Activated T-cell treated with anti-CD3 and anti-CD28 coated beads, Interleukin-2, amount 50 U/mL, for 24 hours (primary cell): ENCODE measurements at regions not wholly inside any gene's neighbourhood (a gene's known extent, or its start where the extent isn't known, plus 50 kb on each side); places are given as distances from the start of the nearest gene placed in this dataset.

ENCODE experiments used
- DNase-seq: peaks from one replicate; pipeline ENCODE4 v3.0.0-alpha.2; 2020
- H3K27ac Mint-ChIP-seq: 2 replicates; pipeline ENCODE4 v1.8.0; 2020; ENCODE audit warnings: mild to moderate bottlenecking, mixed read lengths
- H3K27me3 Mint-ChIP-seq: 2 replicates; pipeline ENCODE4 v1.8.0; 2020; ENCODE audit warnings: mixed read lengths
- H3K36me3 Mint-ChIP-seq: 2 replicates; pipeline ENCODE4 v1.8.0; 2020; ENCODE audit warnings: low read depth, mixed read lengths
- H3K4me1 Mint-ChIP-seq: 2 replicates; pipeline ENCODE4 v1.8.0; 2020; ENCODE audit warnings: low read depth, mixed read lengths
- H3K4me3 Mint-ChIP-seq: 2 replicates; pipeline ENCODE4 v1.8.0; 2020; ENCODE audit warnings: mild to moderate bottlenecking, moderate library complexity, mixed read lengths
- H3K9me3 Mint-ChIP-seq: 2 replicates; pipeline ENCODE4 v1.8.0; 2020; ENCODE audit warnings: mixed read lengths

DNA sequence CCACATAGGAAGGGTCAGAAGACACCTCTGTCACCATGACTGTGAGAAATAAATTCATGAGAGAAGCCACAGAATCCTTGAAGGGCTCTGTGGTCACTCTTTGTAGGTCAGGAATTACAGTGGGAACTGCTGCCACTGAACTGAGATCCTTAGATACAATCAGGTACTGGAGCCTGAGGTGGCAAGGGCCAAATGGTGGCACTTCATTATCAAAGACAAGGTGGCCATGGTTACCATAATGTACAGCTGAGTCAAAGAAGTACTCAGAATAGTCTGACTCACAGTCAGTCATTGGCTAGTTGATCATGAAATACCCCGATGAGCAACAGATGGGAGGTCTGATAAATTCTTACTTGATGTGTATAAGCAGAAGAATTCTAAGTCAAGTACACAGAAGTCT, 131.9 kb downstream of the RTL3 start:
- H3K27me3 Mint-ChIP-seq = peaks cover 43% of the 10 kb centered on the region

DNA sequence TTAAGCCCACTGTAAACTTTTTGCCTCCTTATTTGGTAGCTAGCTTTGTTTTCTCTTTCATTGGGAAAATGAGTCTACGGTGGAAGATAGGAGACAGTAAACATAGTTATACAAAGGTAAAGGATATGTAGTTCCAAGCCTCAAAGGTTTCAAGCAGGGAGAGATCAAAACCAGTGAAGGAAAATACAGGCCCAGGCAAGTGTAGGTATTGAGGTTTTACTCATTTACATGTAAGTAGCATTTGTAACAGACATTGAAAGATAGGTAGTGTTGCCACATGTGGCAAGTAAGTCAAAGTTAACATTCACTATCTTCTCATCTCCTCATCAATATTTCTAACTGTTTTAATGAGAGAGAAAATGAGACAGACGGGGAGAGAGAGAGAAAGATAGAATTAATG, 136.5 kb downstream of the RTL3 start:
- DNase-seq = no peak
- H3K36me3 Mint-ChIP-seq = no peaks in the 10 kb centered on the region
- H3K9me3 Mint-ChIP-seq = peaks cover 2% of the 10 kb centered on the region
- no peak overlapping the region for H3K4me3 Mint-ChIP-seq
- H3K4me1 Mint-ChIP-seq = peaks cover 43% of the 10 kb centered on the region
- peaks cover 27% of the 10 kb centered on the region for H3K27me3 Mint-ChIP-seq
- no peak overlapping the region for H3K27ac Mint-ChIP-seq

More for the DNA sequence above, 131.9 kb downstream of the RTL3 start:
- H3K27ac Mint-ChIP-seq = peak overlapping the region; percentile 66
- DNase-seq = no peak
- H3K4me3 Mint-ChIP-seq = no peak overlapping the region
- H3K4me1 Mint-ChIP-seq = peaks cover 37% of the 10 kb centered on the region
- no peaks in the 10 kb centered on the region for H3K9me3 Mint-ChIP-seq
- no peaks in the 10 kb centered on the region for H3K36me3 Mint-ChIP-seq

- peaks cover 9% of the 10 kb centered on the region for H3K27me3 Mint-ChIP-seq
- DNase-seq = peak; percentile 49
- no peaks in the 10 kb centered on the region for H3K36me3 Mint-ChIP-seq
- H3K27ac Mint-ChIP-seq = peak overlapping the region; percentile 93
- peaks cover 59% of the 10 kb centered on the region for H3K4me1 Mint-ChIP-seq
- peaks cover 7% of the 10 kb centered on the region for H3K9me3 Mint-ChIP-seq
- peak overlapping the region; percentile 52 for H3K4me3 Mint-ChIP-seq
Observed at GRCh38 chrX:78517124-78517523, 142.0 kb downstream of the RTL3 start.

GRCh38 chrX:78514852-78515251, 144.3 kb downstream of the RTL3 start:
- H3K27ac Mint-ChIP-seq = peak overlapping the region; percentile 94
- peaks cover 24% of the 10 kb centered on the region for H3K27me3 Mint-ChIP-seq
- DNase-seq = peak; percentile 44
- H3K4me1 Mint-ChIP-seq = peaks cover 56% of the 10 kb centered on the region
- peak overlapping the region; percentile 8 for H3K4me3 Mint-ChIP-seq
- H3K9me3 Mint-ChIP-seq = peaks cover 7% of the 10 kb centered on the region
- H3K36me3 Mint-ChIP-seq = no peaks in the 10 kb centered on the region

- peak overlapping the region; percentile 94 for H3K27ac Mint-ChIP-seq
Observed at GRCh38 chrX:78513971-78514738, 145.0 kb downstream of the RTL3 start.

DNA sequence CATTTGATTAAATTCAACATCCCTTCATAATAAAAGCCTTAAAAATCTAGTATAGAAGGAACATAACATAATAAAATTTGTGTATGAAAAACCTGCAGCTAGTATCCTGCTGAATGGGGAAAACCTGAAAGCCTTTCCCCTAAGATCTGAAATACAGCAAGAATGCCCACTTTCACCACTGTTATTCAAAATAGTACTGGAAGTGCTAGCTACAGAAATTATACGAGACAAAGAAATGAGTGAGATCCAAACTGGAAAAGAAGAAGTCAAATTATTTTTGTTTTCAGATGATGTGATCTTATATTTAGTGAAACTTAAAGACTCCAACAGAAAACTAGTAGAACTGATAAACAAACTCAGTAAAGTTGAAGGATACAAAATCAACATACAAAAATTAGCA, 152.9 kb downstream of the RTL3 start:
- Mint-ChIP-seq H3K36me3 (no peaks in the 10 kb centered on the region), H3K27ac (no peak overlapping the region), H3K27me3 (peaks cover 59% of the 10 kb centered on the region), H3K4me1 (peaks cover 1% of the 10 kb centered on the region), H3K9me3 (no peaks in the 10 kb centered on the region), H3K4me3 (no peak overlapping the region)
- DNase-seq = no peak

More at GRCh38 chrX:78513971-78514738, 145.0 kb downstream of the RTL3 start:
- no peak for DNase-seq
- H3K36me3 Mint-ChIP-seq = no peaks in the 10 kb centered on the region
- peaks cover 7% of the 10 kb centered on the region for H3K9me3 Mint-ChIP-seq
- peaks cover 56% of the 10 kb centered on the region for H3K4me1 Mint-ChIP-seq
- H3K27me3 Mint-ChIP-seq = peaks cover 29% of the 10 kb centered on the region
- no peak overlapping the region for H3K4me3 Mint-ChIP-seq

- Mint-ChIP-seq H3K4me3 (no peak overlapping the region), H3K9me3 (no peaks in the 10 kb centered on the region), H3K27ac (no peak overlapping the region), H3K4me1 (peaks cover 4% of the 10 kb centered on the region), H3K27me3 (peaks cover 66% of the 10 kb centered on the region), H3K36me3 (no peaks in the 10 kb centered on the region)
- DNase-seq = no peak
Observed at GRCh38 chrX:78496483-78496882, 162.6 kb downstream of the RTL3 start.

DNA sequence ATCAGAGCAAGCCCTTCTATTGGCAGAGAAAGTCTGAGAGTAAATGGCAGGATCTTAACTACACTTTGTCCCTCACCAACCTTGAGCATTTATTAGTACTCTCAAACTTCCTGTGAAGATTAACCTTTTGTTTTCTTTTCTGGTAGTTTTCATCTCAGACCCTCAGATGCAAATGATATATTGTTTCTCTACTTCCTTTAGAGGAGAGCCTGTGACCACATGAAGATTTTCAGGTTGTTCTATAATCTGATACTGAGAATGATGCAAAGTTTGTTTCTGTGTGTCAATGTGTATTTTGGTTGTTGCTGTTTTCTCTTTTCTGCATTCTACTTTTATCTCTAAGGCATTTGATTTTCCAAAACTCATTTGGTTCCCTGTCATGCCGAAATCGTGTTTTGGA, 165.8 kb upstream of the CYSLTR1 start:
- DNase-seq = no peak
- Mint-ChIP-seq H3K27me3 (peaks cover 63% of the 10 kb centered on the region), H3K9me3 (peaks cover 5% of the 10 kb centered on the region), H3K4me1 (peaks cover 4% of the 10 kb centered on the region), H3K36me3 (no peaks in the 10 kb centered on the region), H3K4me3 (no peak overlapping the region), H3K27ac (no peak overlapping the region)

DNA sequence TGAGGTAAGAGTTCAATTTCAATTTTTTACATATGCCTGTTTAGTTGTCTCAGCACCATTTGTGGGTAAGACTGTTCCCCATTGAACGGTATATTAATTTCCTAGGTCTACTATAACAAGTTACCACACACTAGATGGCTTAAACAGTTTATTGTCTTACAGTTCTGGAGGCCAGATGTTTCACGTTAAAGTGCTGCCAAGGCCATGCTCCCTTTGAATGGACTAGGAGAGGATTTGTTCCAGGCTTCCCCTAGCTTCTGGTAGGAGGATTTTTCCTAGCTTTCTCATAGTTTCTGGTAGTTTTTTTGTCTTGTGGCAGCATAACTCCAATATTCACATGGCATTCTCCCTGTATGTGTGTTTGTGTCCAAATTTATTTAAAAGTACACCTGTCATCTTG, 149.3 kb upstream of the CYSLTR1 start:
- H3K4me1 Mint-ChIP-seq = no peaks in the 10 kb centered on the region
- H3K4me3 Mint-ChIP-seq = no peak overlapping the region
- H3K9me3 Mint-ChIP-seq = peaks cover 7% of the 10 kb centered on the region
- H3K36me3 Mint-ChIP-seq = no peaks in the 10 kb centered on the region
- DNase-seq = no peak
- no peak overlapping the region for H3K27ac Mint-ChIP-seq
- H3K27me3 Mint-ChIP-seq = peaks cover 47% of the 10 kb centered on the region

- Mint-ChIP-seq H3K9me3 (peaks cover 12% of the 10 kb centered on the region), H3K27ac (no peak overlapping the region), H3K36me3 (no peaks in the 10 kb centered on the region), H3K4me3 (no peak overlapping the region), H3K4me1 (no peaks in the 10 kb centered on the region), H3K27me3 (peaks cover 25% of the 10 kb centered on the region)
- no peak for DNase-seq
Observed at GRCh38 chrX:78456909-78457308, 129.5 kb upstream of the CYSLTR1 start.

DNA sequence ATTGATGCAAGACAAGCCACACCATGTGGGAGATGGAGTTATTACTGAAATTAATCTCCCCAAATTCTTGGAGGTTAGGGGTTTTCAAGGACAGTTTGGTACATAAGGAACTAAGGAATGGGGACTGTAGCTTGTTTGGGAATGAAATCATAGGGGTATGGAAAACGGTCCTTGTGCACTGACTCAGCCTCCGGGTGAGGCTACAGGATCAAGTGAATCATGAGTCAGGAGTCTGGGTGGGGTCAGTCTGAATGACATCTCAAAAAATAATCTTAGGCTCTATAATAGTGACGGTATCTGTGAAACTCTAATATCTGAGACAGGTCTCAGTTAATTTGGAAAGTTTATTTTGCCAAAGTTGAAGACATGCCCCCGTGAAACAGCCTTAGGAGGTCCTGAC, 128.5 kb upstream of the CYSLTR1 start:
- H3K36me3 Mint-ChIP-seq = no peaks in the 10 kb centered on the region
- peaks cover 29% of the 10 kb centered on the region for H3K27me3 Mint-ChIP-seq
- no peak for DNase-seq
- peaks cover 12% of the 10 kb centered on the region for H3K9me3 Mint-ChIP-seq
- no peak overlapping the region for H3K27ac Mint-ChIP-seq
- H3K4me1 Mint-ChIP-seq = no peaks in the 10 kb centered on the region
- H3K4me3 Mint-ChIP-seq = no peak overlapping the region

- Mint-ChIP-seq H3K4me3 (no peak overlapping the region), H3K27ac (no peak overlapping the region), H3K36me3 (no peaks in the 10 kb centered on the region), H3K27me3 (peaks cover 35% of the 10 kb centered on the region), H3K4me1 (no peaks in the 10 kb centered on the region), H3K9me3 (peaks cover 5% of the 10 kb centered on the region)
- no peak for DNase-seq
Observed at GRCh38 chrX:78452356-78452755, 124.9 kb upstream of the CYSLTR1 start.

DNA sequence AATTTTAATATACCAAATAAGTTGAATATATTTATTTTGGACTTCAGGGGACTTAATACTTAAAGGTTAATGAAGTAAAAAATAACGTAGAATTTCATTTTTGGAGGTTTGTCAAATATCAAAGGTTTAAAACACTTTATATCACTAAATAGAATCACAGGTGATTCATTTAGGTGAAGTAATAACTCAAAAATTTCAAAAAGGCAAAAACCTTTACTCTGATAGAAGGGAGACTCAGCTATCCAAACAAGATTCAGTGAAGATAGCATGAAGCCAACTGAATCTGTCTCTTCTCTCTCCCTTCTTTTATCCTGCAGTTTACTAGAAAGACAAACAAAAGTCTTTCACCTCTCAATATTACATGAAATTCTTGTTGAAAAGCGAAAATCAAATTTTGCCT, 110.2 kb upstream of the CYSLTR1 start:
- Mint-ChIP-seq H3K4me3 (no peak overlapping the region), H3K27me3 (peaks cover 12% of the 10 kb centered on the region), H3K36me3 (no peaks in the 10 kb centered on the region), H3K27ac (no peak overlapping the region), H3K4me1 (no peaks in the 10 kb centered on the region), H3K9me3 (no peaks in the 10 kb centered on the region)
- DNase-seq = no peak

GRCh38 chrX:78429172-78429571, 101.8 kb upstream of the CYSLTR1 start:
- H3K4me1 Mint-ChIP-seq = no peaks in the 10 kb centered on the region
- peaks cover 21% of the 10 kb centered on the region for H3K27me3 Mint-ChIP-seq
- no peak for DNase-seq
- no peaks in the 10 kb centered on the region for H3K36me3 Mint-ChIP-seq
- H3K27ac Mint-ChIP-seq = no peak overlapping the region
- no peak overlapping the region for H3K4me3 Mint-ChIP-seq
- no peaks in the 10 kb centered on the region for H3K9me3 Mint-ChIP-seq

DNA sequence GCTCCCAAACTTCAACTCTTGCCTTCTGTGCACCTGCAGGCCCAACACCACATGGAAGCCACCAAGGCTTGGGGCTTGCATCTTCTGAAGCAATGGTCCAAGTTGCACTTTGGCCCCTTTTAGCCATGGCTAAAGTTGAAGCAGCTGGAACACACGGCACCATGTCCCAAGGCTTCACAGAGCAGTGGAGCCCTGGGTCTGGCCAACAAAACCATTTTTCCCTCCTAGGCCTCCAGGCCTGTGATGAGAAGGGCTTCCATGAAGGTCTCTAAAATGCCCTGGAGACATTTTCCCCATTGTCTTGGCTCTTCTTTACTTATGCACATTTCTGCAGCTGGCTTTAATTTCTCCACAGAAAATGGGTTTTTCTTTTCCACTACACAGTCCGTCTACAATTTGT, 61.3 kb upstream of the CYSLTR1 start:
- peaks cover 20% of the 10 kb centered on the region for H3K9me3 Mint-ChIP-seq
- peaks cover 6% of the 10 kb centered on the region for H3K36me3 Mint-ChIP-seq
- no peak overlapping the region for H3K27ac Mint-ChIP-seq
- no peak for DNase-seq
- no peak overlapping the region for H3K4me3 Mint-ChIP-seq
- H3K4me1 Mint-ChIP-seq = peaks cover 2% of the 10 kb centered on the region
- H3K27me3 Mint-ChIP-seq = peaks cover 44% of the 10 kb centered on the region
